Caco-2 (cell line): ENCODE measurements at regions not wholly inside any gene's neighbourhood (a gene's known extent, or its start where the extent isn't known, plus 50 kb on each side); places are given as distances from the start of the nearest gene placed in this dataset.

Experiments
- BruUV-seq: library from RNA; stranded (reverse); fragments of 400-500 nt; replicated peaks from 2 replicates; lab custom pipeline; 2021; lab: Mats Ljungman, UMichigan
- CTCF ChIA-PET: fragments of 300-600 bp; sonication (Branson Sonifier 250); formaldehyde crosslinking; loops from one replicate; lab custom pipeline; 2022; ENCODE audit warnings: antibody characterized with exemption; lab: Charles Lee
- POLR2A ChIA-PET: fragments of 300-600 bp; sonication (Branson Sonifier 250); formaldehyde crosslinking; loops from one replicate; lab custom pipeline; 2022; ENCODE audit warnings: antibody characterized with exemption; lab: Charles Lee
- DNase-seq, 2 experiments: peaks; one replicate each; pipeline versions ENCODE4 v3.0.0 to v3.0.0-alpha.2; 2020 to 2022
- H3K27me3 ChIP-seq: replicated peaks from 2 replicates; pipeline ENCODE4 v1.6.0; 2011; ENCODE audit warnings: low read length; ENCODE audit not compliant: control insufficient read depth, insufficient read depth
- H3K36me3 ChIP-seq: 2 replicates; pipeline ENCODE4 v1.5.1; 2011; ENCODE audit warnings: low read length; ENCODE audit not compliant: control insufficient read depth, insufficient read depth
- H3K4me1 ChIP-seq: fragments of 250-450 bp; sonication (Bioruptor Pico); 2 replicates; pipeline ENCODE4 v1.5.1; 2020; ENCODE audit warnings: mild to moderate bottlenecking
- H3K4me3 ChIP-seq: 2 replicates; pipeline ENCODE4 v1.5.1; 2011; ENCODE audit warnings: low read depth, mild to moderate bottlenecking, control low read depth, low read length
- H3K9me3 ChIP-seq: fragments of 250-450 bp; sonication (Bioruptor Pico); 2 replicates; pipeline ENCODE4 v1.5.1; 2020; ENCODE audit warnings: mild to moderate bottlenecking, moderate library complexity
- H3K27ac Mint-ChIP-seq: one replicate; pipeline ENCODE4 v1.8.0; 2022; ENCODE audit warnings: mixed read lengths; ENCODE audit not compliant: unreplicated experiment
- H3K27me3 Mint-ChIP-seq: one replicate; pipeline ENCODE4 v1.8.0; 2022; ENCODE audit warnings: mixed read lengths; ENCODE audit not compliant: insufficient read depth, unreplicated experiment
- H3K36me3 Mint-ChIP-seq: one replicate; pipeline ENCODE4 v1.8.0; 2022; ENCODE audit warnings: mild to moderate bottlenecking, mixed read lengths; ENCODE audit not compliant: insufficient read depth, unreplicated experiment
- H3K4me1 Mint-ChIP-seq: one replicate; pipeline ENCODE4 v1.8.0; 2022; ENCODE audit warnings: low read depth, mixed read lengths; ENCODE audit not compliant: unreplicated experiment
- H3K4me3 Mint-ChIP-seq: one replicate; pipeline ENCODE4 v1.8.0; 2022; ENCODE audit warnings: mild to moderate bottlenecking, moderate library complexity, mixed read lengths; ENCODE audit not compliant: unreplicated experiment
- H3K9me3 Mint-ChIP-seq: one replicate; pipeline ENCODE4 v1.8.0; 2022; ENCODE audit warnings: mixed read lengths; ENCODE audit not compliant: unreplicated experiment
- CTCF ChIP-seq, 2 experiments: fragments of 200-600 bp in 1 of 2; IDR thresholded peaks; 1 replicate in 1 of 2; 2 replicates in 1 of 2; pipeline versions ENCODE4 v1.5.1 to v1.8.0; 2011 to 2022; ENCODE audit warnings: antibody characterized with exemption in 1 of 2, control low read depth in 1 of 2, inconsistent platforms in 1 of 2, low read depth in 1 of 2, low read length in 1 of 2, mild to moderate bottlenecking in 1 of 2, moderate library complexity in 1 of 2; ENCODE audit not compliant: insufficient read depth in 1 of 2, severe bottlenecking in 1 of 2, unreplicated experiment in 1 of 2
- intact Hi-C: fragments of 100-400 bp; cut with micrococcal nuclease; formaldehyde crosslinking; loops from one replicate; pipeline ENCODE4 v1.10.0; 2022; ENCODE audit not compliant: unreplicated experiment

GRCh38 chr6:18842534-18842933 lies 455.4 kb downstream of the RNF144B start:
- intact Hi-C loops = no loop called here
- Mint-ChIP-seq H3K9me3 (no peaks in the 10 kb centered on the region), H3K4me3 (no peak overlapping the region), H3K36me3 (no peaks in the 10 kb centered on the region), H3K4me1 (no peaks in the 10 kb centered on the region), H3K27ac (no peak overlapping the region), H3K27me3 (no peaks in the 10 kb centered on the region)
- Histone ChIP-seq H3K4me1 (no peaks in the 10 kb centered on the region), H3K27me3 (no peaks in the 10 kb centered on the region), H3K36me3 (no peaks in the 10 kb centered on the region), H3K9me3 (no peaks in the 10 kb centered on the region), H3K4me3 (no peak overlapping the region)
- DNase-seq = no peak
- TF ChIP-seq CTCF (IDR thresholded peaks at IDR 0.05; ENCODE audit: insufficient read depth in 1 of 2, low read depth in 1 of 2, low read length in 1 of 2, severe bottlenecking in 1 of 2, unreplicated experiment in 1 of 2) = no peak
- no TSS peak for BruUV-seq
- ChIA-PET POLR2A (no interaction called here), CTCF (no interaction called here)

GRCh38 chr6:18845896-18846295 lies 458.7 kb downstream of the RNF144B start:
- H3K4me1 Mint-ChIP-seq = no peaks in the 10 kb centered on the region
- no peaks in the 10 kb centered on the region for H3K9me3 ChIP-seq
- intact Hi-C loops = no loop called here
- H3K4me1 ChIP-seq = no peaks in the 10 kb centered on the region
- DNase-seq = no peak
- H3K27me3 Mint-ChIP-seq = no peaks in the 10 kb centered on the region
- no peak overlapping the region for H3K27ac Mint-ChIP-seq
- no peaks in the 10 kb centered on the region for H3K36me3 ChIP-seq
- no peaks in the 10 kb centered on the region for H3K27me3 ChIP-seq
- POLR2A ChIA-PET = no interaction called here
- H3K9me3 Mint-ChIP-seq = no peaks in the 10 kb centered on the region
- H3K36me3 Mint-ChIP-seq = no peaks in the 10 kb centered on the region
- no peak for TF ChIP-seq CTCF (IDR thresholded peaks at IDR 0.05; ENCODE audit: insufficient read depth in 1 of 2, low read depth in 1 of 2, low read length in 1 of 2, severe bottlenecking in 1 of 2, unreplicated experiment in 1 of 2)
- CTCF ChIA-PET = no interaction called here
- no TSS peak for BruUV-seq
- H3K4me3 ChIP-seq = no peak overlapping the region
- H3K4me3 Mint-ChIP-seq = no peak overlapping the region

- Mint-ChIP-seq H3K9me3 (no peaks in the 10 kb centered on the region), H3K36me3 (no peaks in the 10 kb centered on the region), H3K27me3 (no peaks in the 10 kb centered on the region), H3K27ac (no peak overlapping the region), H3K4me3 (no peak overlapping the region), H3K4me1 (no peaks in the 10 kb centered on the region)
- no peak for DNase-seq
- TF ChIP-seq CTCF (IDR thresholded peaks at IDR 0.05; ENCODE audit: insufficient read depth in 1 of 2, low read depth in 1 of 2, low read length in 1 of 2, severe bottlenecking in 1 of 2, unreplicated experiment in 1 of 2) = no peak
- no peak overlapping the region for H3K4me3 ChIP-seq
- no peaks in the 10 kb centered on the region for H3K27me3 ChIP-seq
- CTCF ChIA-PET = no interaction called here
- POLR2A ChIA-PET = no interaction called here
- no peaks in the 10 kb centered on the region for H3K4me1 ChIP-seq
- intact Hi-C loops = no loop called here
- no peaks in the 10 kb centered on the region for H3K9me3 ChIP-seq
- H3K36me3 ChIP-seq = no peaks in the 10 kb centered on the region
- BruUV-seq = no TSS peak
Measured at GRCh38 chr6:18846327-18846726, 459.2 kb downstream of the RNF144B start.
